ENCODE measurements at regions not wholly inside any gene's neighbourhood (a gene's known extent, or its start where the extent isn't known, plus 50 kb on each side); places are given as distances from the start of the nearest gene placed in this dataset.

DNA sequence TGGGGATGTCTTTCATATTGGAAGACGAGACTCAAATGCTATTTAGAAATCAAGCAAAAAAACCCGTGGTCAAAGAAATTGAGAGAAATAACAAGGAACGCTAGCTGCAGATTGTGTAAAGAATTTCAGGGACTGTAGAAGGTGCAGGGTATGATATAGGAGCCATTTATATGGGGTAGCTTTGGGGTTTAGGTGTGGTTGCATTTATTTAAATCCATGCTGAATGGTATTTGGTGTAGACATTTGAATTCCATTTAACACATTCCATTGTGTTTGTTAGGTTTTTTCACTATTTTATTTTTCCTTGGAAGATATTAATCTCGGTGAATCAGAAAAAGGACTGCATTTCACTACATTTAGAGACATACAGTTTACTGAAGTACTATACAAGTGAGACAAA lies 341.0 kb upstream of the GALNTL6 start (continued):
- no peak for TF ChIP-seq ZBTB21 (CRISPR knock-in tag; IDR thresholded peaks at IDR 0.05; ENCODE audit: borderline replicate concordance)

DNA sequence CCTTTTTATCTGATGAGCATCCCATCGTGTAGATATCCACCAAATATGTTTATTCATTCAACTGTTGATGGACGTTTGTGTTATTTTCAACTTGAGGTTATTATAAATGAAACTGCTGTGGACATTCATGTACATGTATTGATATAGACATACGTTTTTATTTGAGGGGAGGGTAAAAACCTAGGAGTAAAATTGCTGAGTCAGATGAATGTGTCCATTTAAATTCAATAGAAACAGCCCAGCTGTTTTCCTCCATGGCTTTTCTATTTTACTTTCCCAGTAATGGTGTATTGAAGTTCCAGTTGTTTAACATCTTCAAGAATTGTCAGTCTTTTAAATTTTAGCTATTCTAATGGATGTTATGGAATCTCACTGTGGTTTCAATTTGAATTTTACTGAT lies 348.7 kb upstream of the GALNTL6 start:
- H3K4me3 Mint-ChIP-seq, result no peak overlapping the region
- H3K9me3 Mint-ChIP-seq, result peaks cover 4% of the 10 kb centered on the region
- no peak for ATAC-seq
- no peak overlapping the region for H3K27ac Mint-ChIP-seq
- DNase-seq (ENCODE audit: low spot score), result no peak
- H3K36me3 Mint-ChIP-seq, result peaks cover 3% of the 10 kb centered on the region
- POLR2A ChIA-PET, result no interaction called here
- CTCF ChIA-PET, result no interaction called here
- no peaks in the 10 kb centered on the region for H3K27me3 Mint-ChIP-seq (ENCODE audit: low read depth)
- TF ChIP-seq, protein P1, sequence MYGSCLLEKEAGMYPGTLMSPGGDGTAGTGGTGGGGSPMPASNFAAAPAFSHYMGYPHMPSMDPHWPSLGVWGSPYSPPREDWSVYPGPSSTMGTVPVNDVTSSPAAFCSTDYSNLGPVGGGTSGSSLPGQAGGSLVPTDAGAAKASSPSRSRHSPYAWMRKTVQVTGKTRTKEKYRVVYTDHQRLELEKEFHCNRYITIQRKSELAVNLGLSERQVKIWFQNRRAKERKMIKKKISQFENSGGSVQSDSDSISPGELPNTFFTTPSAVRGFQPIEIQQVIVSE (CRISPR knock-in tag; IDR thresholded peaks at IDR 0.05; ENCODE audit: borderline replicate concordance), result no peak
- TF ChIP-seq AFF4 (CRISPR knock-in tag; IDR thresholded peaks at IDR 0.05; ENCODE audit: borderline replicate concordance) (no peak), SMAD3 (CRISPR knock-in tag; IDR thresholded peaks at IDR 0.05; ENCODE audit: borderline replicate concordance) (no peak), USF1 (CRISPR knock-in tag; IDR thresholded peaks at IDR 0.05) (no peak), NFYB (CRISPR knock-in tag; conservative IDR thresholded peaks at IDR 0.05; ENCODE audit: low read depth) (no peak), ZNF263 (CRISPR knock-in tag; IDR thresholded peaks at IDR 0.05; ENCODE audit: low read depth) (no peak), CREM (CRISPR knock-in tag; IDR thresholded peaks at IDR 0.05) (no peak), ETV6 (CRISPR knock-in tag; IDR thresholded peaks at IDR 0.05) (no peak), TEAD1 (CRISPR knock-in tag; IDR thresholded peaks at IDR 0.05) (no peak), PREB (CRISPR knock-in tag; IDR thresholded peaks at IDR 0.05; ENCODE audit: borderline replicate concordance) (no peak), HMGA2 (CRISPR knock-in tag; IDR thresholded peaks at IDR 0.05) (no peak)
- TF ChIP-seq, protein P2, sequence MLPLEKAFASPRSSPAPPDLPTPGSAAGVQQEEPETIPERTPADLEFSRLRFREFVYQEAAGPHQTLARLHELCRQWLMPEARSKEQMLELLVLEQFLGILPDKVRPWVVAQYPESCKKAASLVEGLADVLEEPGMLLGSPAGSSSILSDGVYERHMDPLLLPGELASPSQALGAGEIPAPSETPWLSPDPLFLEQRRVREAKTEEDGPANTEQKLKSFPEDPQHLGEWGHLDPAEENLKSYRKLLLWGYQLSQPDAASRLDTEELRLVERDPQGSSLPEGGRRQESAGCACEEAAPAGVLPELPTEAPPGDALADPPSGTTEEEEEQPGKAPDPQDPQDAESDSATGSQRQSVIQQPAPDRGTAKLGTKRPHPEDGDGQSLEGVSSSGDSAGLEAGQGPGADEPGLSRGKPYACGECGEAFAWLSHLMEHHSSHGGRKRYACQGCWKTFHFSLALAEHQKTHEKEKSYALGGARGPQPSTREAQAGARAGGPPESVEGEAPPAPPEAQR (CRISPR knock-in tag; IDR thresholded peaks at IDR 0.05), result no peak
- peaks cover 13% of the 10 kb centered on the region for H3K4me1 Mint-ChIP-seq

DNA sequence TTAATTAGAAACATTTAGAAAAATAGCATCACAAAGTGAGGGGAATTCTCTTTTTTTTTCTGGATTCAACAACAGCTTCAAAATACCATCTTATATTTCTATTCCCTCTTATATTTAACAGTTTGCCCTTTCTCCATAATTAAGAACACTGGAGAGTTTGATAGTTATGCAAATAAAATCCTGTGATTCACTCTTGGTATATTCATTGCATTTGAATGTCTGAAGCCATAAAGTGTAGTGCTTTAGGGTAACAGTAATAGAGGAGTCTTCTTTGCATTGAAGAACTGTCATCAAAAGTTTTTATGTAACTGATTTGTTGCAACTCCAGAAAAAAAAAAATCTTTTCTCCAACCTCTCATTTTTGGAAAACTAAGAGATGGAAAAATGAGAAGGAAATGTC lies 352.0 kb upstream of the GALNTL6 start:
- Mint-ChIP-seq H3K9me3 (peaks cover 20% of the 10 kb centered on the region), H3K4me3 (no peak overlapping the region), H3K36me3 (peaks cover 14% of the 10 kb centered on the region), H3K27ac (no peak overlapping the region), H3K4me1 (peaks cover 13% of the 10 kb centered on the region), H3K27me3 (ENCODE audit: low read depth) (no peaks in the 10 kb centered on the region)
- POLR2A ChIA-PET, result no interaction called here
- ATAC-seq (no peak), DNase-seq (ENCODE audit: low spot score) (no peak)
- CTCF ChIA-PET, result no interaction called here
- TF ChIP-seq ZBTB21 (CRISPR knock-in tag; IDR thresholded peaks at IDR 0.05; ENCODE audit: borderline replicate concordance) (no peak), PREB (CRISPR knock-in tag; IDR thresholded peaks at IDR 0.05; ENCODE audit: borderline replicate concordance) (no peak), AFF4 (CRISPR knock-in tag; IDR thresholded peaks at IDR 0.05; ENCODE audit: borderline replicate concordance) (no peak), JUN (CRISPR knock-in tag; IDR thresholded peaks at IDR 0.05) (no peak), AR (CRISPR knock-in tag; IDR thresholded peaks at IDR 0.05) (no peak), ZNF396 (CRISPR knock-in tag; IDR thresholded peaks at IDR 0.05; ENCODE audit: borderline replicate concordance) (no peak)
